ENCODE measurements at regions not wholly inside any gene's neighbourhood (a gene's known extent, or its start where the extent isn't known, plus 50 kb on each side); places are given as distances from the start of the nearest gene placed in this dataset.

GRCh38 chr6:169164986-169165385 is 88.7 kb downstream of the THBS2 start:
- no peak for TF ChIP-seq POLR2A (IDR thresholded peaks at IDR 0.05)
- TF ChIP-seq CTCF (IDR thresholded peaks at IDR 0.05), result no peak

Data from body of pancreas (tissue), 4 donors.